ENCODE measurements at regions not wholly inside any gene's neighbourhood (a gene's known extent, or its start where the extent isn't known, plus 50 kb on each side); places are given as distances from the start of the nearest gene placed in this dataset.

DNA sequence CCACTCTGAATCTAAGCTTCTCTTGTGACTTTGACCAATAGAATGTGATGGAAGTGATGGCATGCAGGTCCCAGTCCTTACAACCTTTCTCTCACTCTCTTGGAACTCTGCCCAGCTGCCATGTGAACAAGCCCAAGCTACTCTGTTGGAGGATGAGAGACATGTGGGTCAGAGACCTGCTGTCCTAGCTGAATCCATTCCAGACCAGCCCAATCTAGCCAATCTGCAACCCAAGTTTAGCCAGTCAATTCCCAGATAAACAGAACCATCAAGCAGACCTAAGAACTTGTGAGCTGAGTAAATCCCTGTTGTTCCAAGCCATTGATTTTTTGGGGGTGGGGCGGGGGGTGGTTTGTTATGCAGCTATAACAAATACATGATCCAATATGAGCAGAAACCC lies 69.2 kb upstream of the GRK3 start:
- TF ChIP-seq, protein P1, sequence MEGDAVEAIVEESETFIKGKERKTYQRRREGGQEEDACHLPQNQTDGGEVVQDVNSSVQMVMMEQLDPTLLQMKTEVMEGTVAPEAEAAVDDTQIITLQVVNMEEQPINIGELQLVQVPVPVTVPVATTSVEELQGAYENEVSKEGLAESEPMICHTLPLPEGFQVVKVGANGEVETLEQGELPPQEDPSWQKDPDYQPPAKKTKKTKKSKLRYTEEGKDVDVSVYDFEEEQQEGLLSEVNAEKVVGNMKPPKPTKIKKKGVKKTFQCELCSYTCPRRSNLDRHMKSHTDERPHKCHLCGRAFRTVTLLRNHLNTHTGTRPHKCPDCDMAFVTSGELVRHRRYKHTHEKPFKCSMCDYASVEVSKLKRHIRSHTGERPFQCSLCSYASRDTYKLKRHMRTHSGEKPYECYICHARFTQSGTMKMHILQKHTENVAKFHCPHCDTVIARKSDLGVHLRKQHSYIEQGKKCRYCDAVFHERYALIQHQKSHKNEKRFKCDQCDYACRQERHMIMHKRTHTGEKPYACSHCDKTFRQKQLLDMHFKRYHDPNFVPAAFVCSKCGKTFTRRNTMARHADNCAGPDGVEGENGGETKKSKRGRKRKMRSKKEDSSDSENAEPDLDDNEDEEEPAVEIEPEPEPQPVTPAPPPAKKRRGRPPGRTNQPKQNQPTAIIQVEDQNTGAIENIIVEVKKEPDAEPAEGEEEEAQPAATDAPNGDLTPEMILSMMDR (conservative IDR thresholded peaks at IDR 0.05; ENCODE audit: low read length): no peak
- no peak for TF ChIP-seq EZH2phosphoT487 (IDR thresholded peaks at IDR 0.05; ENCODE audit: borderline replicate concordance, low read depth, low read length)

Measured in OCI-LY7 (cell line).